ENCODE measurements at regions not wholly inside any gene's neighbourhood (a gene's known extent, or its start where the extent isn't known, plus 50 kb on each side); places are given as distances from the start of the nearest gene placed in this dataset.

DNA sequence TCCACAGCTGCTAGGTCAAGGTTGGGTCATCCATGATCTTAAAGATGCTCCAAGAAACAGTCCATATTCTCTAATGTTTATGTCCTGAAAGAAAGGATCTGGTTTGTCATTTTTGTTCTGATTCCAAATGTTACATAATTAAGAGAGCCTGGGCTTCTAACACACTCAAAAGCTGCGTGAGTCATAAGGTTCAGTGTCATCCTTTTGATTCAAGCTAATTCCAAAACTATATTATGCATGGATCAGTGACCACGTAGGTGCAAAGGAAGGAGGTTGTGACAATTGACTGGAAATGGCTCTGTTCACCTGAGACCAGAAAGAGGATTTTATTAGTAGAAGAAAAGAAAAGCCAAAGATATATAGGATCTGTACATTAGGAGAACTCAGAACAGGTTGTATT, 268.7 kb upstream of the GK2 start:
- intact Hi-C loops (cut with micrococcal nuclease), result no loop called here
- Histone ChIP-seq H2BK20ac (ENCODE audit: low read depth, low read length) (no peak overlapping the region), H3K79me1 (ENCODE audit: low read depth in 1 of 2, low read length in 2 of 2) (no peaks in the 10 kb centered on the region), H2AK9ac (replicated peaks; ENCODE audit: low read depth, low read length, poor library complexity) (no peak overlapping the region), H3K4me2 (ENCODE audit: low read depth, low read length) (no peak overlapping the region), H3K56ac (ENCODE audit: extremely low read depth, insufficient read depth, low read length) (no peak overlapping the region), H3K36me3 (ENCODE audit: control insufficient read depth, insufficient read depth, low read length) (no peaks in the 10 kb centered on the region), H3K27ac (ENCODE audit: insufficient read depth, low read length) (no peak overlapping the region), H2BK120ac (ENCODE audit: low read depth, low read length) (no peak overlapping the region), H3K9ac (ENCODE audit: low read depth, low read length) (no peak overlapping the region), H2AK5ac (ENCODE audit: low read depth, low read length) (no peak overlapping the region), H3K4me3 (ENCODE audit: insufficient read depth, low read depth, low read length) (no peak overlapping the region), H4K91ac (ENCODE audit: insufficient read depth, low read depth, low read length) (no peak overlapping the region), H3K9me1 (ENCODE audit: insufficient read depth, low read length) (no peaks in the 10 kb centered on the region), H2BK5ac (ENCODE audit: low read depth, low read length, poor library complexity, severe bottlenecking) (no peak overlapping the region), H4K5ac (ENCODE audit: low read depth, low read length) (no peak overlapping the region), H2AFZ (replicated peaks; ENCODE audit: low read length, poor library complexity) (no peak overlapping the region), H2BK15ac (ENCODE audit: low read depth, low read length) (no peak overlapping the region), H3K9me3 (ENCODE audit: control insufficient read depth, insufficient read depth, low read length) (no peaks in the 10 kb centered on the region), H3K4ac (ENCODE audit: low read depth, low read length) (no peak overlapping the region), H4K20me1 (ENCODE audit: insufficient read depth, low read length) (no peaks in the 10 kb centered on the region), H3K27me3 (ENCODE audit: control insufficient read depth, insufficient read depth, low read length) (no peaks in the 10 kb centered on the region), H3K18ac (ENCODE audit: low read depth, low read length) (no peak overlapping the region), H4K8ac (ENCODE audit: low read depth in 2 of 2, low read length in 2 of 2) (no peak overlapping the region), H3K14ac (replicated peaks; ENCODE audit: low read depth, low read length) (no peak overlapping the region), H3K23ac (ENCODE audit: low read depth, low read length) (no peak overlapping the region), H3K4me1 (ENCODE audit: control insufficient read depth, insufficient read depth, low read length) (no peaks in the 10 kb centered on the region)
- BruUV-seq (replicated peaks), result no TSS peak
- no CpG with 5 or more reads among the region's 2 CpGs for WGBS, 2 experiments (ENCODE audit: extremely low coverage in 2 of 2, insufficient read length in 1 of 2)
- dilution Hi-C loops (cut with HindIII; ENCODE audit: low sequenced_read_pairs, unreplicated experiment), result no loop called here
- CTCF ChIA-PET, result interaction anchor here (0.6 kb wide), 1 partner anchor 308 kb away, joined by 3 read pairs; no protein-coding TSS in a partner anchor
- in situ Hi-C loops (cut with MboI; ENCODE audit: low sequenced_read_pairs), result no loop called here
- DNase-seq (no peak), ATAC-seq (ENCODE audit: low read depth) (no peak)
- TF ChIP-seq CHD1 (IDR thresholded peaks at IDR 0.05; ENCODE audit: low read depth, low read length) (no peak), NFE2L2 (IDR thresholded peaks at IDR 0.05; ENCODE audit: low read depth, low read length) (no peak), CEBPB (IDR thresholded peaks at IDR 0.05; ENCODE audit: low read depth, low read length) (no peak), RCOR1 (IDR thresholded peaks at IDR 0.05; ENCODE audit: insufficient replicate concordance, low read length) (no peak), POLR2A (IDR thresholded peaks at IDR 0.05; ENCODE audit: low read depth, low read length) (no peak), FOS (IDR thresholded peaks at IDR 0.05; ENCODE audit: low read depth, low read length) (no peak), BHLHE40 (IDR thresholded peaks at IDR 0.05; ENCODE audit: low read depth, low read length) (no peak), SMC3 (IDR thresholded peaks at IDR 0.05; ENCODE audit: low read depth, low read length) (no peak), RFX5 (IDR thresholded peaks at IDR 0.05; ENCODE audit: low read depth, low read length) (no peak)
- TF ChIP-seq, protein P1, sequence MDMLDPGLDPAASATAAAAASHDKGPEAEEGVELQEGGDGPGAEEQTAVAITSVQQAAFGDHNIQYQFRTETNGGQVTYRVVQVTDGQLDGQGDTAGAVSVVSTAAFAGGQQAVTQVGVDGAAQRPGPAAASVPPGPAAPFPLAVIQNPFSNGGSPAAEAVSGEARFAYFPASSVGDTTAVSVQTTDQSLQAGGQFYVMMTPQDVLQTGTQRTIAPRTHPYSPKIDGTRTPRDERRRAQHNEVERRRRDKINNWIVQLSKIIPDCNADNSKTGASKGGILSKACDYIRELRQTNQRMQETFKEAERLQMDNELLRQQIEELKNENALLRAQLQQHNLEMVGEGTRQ (IDR thresholded peaks at IDR 0.05; ENCODE audit: low read depth, low read length), result no peak
- TF ChIP-seq, protein P2, sequence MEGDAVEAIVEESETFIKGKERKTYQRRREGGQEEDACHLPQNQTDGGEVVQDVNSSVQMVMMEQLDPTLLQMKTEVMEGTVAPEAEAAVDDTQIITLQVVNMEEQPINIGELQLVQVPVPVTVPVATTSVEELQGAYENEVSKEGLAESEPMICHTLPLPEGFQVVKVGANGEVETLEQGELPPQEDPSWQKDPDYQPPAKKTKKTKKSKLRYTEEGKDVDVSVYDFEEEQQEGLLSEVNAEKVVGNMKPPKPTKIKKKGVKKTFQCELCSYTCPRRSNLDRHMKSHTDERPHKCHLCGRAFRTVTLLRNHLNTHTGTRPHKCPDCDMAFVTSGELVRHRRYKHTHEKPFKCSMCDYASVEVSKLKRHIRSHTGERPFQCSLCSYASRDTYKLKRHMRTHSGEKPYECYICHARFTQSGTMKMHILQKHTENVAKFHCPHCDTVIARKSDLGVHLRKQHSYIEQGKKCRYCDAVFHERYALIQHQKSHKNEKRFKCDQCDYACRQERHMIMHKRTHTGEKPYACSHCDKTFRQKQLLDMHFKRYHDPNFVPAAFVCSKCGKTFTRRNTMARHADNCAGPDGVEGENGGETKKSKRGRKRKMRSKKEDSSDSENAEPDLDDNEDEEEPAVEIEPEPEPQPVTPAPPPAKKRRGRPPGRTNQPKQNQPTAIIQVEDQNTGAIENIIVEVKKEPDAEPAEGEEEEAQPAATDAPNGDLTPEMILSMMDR (conservative IDR thresholded peaks at IDR 0.05; ENCODE audit: low read depth, low read length), result no peak
- POLR2A ChIA-PET (ENCODE audit: unreplicated experiment), result no interaction called here

All from IMR-90 (cell line).